Fibroblast of skin of left quadriceps (primary cell): ENCODE measurements at regions not wholly inside any gene's neighbourhood (a gene's known extent, or its start where the extent isn't known, plus 50 kb on each side); places are given as distances from the start of the nearest gene placed in this dataset.
"Not testable (repeated sequence)": the region's sequence is repeated elsewhere in the genome, so short reads cannot be mapped to it uniquely, and the experiment has no call there.

Experiments
- DNase-seq, 2 experiments: peaks; one replicate each; pipeline ENCODE4 v3.0.0-alpha.2; 2013; ENCODE audit warnings: low read depth in 2 of 2

DNA sequence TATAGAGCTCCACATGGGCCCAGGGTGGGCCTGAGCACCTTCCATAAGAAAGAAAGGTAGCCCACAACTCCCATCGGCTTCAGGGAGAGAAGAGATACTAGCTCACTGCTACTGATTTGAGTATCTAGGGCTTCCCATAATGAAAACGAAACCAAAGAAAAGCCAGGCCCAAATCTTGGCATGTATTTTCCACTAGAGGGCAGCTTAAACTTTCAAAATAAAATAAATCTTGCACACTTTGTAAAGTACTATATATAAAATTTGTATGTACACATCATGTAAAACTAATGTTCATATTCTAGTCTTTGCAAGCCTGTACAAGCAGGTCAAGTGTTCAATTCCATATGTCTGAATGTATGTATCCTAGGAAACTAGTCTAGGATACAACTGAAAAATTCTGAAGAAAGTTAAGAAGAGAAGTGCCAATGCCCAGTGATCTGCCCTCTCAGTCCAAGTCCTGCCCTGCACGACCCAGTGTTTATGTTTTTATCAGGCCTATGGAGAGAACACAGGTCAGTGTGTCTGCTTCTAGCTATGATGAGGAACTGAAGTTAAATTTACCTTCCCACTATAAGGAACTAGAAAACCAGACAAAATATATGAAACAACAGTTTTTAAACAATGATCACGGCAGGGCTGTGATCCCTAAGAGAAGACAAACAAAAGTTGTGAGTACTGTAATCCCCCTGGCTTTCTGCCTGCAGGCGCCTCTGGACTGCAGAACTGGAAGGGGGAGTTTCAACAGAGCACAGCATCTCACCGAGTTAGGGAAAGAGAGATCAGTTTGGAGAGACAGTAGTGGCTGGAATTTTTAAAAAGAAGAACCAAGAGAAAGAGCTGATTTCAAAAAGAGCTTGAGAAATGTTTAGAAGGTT, 475.7 kb downstream of the UQCRFS1 start:
- DNase-seq, result peak; percentile 41 to 43

DNA sequence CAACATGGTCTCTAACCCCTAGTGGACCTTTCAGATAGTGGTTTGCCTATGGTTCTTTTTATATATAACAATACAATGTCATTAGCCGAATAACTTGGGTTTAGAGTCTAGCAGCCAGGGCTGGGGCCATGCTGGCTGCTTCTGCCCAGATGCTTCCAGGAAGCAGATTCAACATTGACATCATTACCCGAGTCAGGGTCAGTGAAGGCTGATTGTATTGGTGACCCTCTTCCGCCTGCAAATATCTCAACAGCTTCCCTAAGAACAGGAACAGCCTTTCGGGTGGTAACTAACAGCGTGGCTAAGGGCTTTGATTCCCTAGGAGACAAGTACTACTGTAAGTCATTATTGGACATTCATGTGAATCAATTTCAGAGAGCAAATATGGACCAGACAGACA, 476.4 kb downstream of the UQCRFS1 start:
- no peak for DNase-seq

DNA sequence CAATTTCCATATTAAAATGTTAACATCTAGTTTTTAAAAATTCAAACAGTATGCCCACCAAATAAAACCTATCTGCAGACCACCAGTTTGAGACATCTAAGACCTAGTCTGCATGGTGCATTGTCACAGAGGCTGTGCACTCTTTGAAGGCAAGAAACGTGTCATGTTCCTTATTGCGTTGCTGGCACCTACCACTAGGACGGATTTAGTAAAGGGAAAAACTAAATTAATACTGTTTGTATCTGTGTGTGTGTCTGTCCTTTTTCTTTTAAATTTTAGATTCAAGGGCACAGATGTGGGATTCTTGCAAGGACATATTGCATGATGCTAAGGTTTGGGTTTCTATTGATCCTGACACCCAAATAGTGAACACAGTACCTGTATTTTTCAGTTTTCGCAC, 481.4 kb downstream of the UQCRFS1 start:
- DNase-seq, result no peak

DNA sequence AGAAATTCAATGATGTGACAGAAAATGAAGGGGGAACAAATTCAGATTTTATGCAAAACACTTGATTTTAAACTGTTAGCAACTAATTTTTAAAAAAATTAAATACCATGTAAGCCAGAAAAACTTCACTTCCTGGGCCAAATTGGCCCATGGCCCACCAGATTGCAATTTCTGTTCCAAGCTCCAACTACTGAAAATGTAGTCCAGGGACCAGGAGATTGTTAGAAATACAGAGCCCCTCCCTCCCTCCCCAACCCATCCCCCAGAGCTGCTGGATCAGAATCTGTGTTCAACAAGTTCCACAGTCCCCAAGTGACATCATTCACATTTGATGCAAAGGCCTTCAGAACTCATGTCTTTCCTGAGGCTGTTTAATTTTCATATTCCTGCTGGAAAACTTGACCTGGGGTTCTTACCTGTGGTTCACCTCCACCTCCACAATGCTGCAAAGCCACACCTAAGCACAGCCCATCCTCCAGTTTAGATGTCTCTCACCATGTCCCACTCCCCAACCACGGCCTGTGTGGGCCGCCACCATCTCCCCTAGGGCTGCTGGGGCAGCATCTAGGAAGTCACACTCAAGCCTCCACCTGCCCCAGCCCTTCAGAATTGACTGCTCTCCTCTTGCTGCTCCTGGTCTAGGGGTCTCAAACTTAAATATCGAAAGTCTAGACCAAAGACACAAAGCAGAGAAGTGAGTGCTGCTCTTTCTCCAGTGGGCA, 482.0 kb downstream of the UQCRFS1 start:
- no peak for DNase-seq

DNA sequence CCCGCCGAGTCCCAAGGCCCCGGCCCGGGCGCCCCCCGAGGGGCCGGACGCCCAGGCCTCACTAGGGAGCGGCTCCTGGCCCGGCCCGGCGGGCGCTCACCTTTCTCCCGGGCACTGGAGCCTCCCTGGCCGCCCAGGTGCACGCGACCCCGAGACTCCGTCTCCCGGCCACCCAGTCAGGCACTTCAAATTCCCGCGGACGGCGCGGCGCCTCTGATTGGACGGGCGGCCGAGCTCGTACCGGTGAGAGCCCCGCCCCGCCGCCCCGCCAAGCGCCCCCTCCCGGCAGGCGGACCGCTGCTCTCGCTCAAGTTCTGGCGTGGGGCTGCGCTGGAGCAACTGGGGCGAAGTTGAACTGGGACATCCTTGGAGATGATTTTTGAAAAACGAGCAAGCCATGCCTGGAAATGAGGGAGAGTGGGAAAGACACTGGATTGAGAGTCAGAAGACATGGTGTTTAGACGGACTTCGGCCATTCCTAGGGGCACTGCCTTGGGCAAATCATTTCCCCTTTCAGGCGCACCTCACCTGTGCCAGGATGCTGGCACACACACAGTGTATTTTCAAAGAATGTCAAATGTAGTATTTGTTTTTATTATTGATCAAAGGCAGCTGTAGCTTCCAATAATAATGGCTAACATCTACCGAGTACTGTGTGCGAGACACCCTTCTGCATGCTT, 485.3 kb downstream of the UQCRFS1 start:
- DNase-seq, result no peak

DNA sequence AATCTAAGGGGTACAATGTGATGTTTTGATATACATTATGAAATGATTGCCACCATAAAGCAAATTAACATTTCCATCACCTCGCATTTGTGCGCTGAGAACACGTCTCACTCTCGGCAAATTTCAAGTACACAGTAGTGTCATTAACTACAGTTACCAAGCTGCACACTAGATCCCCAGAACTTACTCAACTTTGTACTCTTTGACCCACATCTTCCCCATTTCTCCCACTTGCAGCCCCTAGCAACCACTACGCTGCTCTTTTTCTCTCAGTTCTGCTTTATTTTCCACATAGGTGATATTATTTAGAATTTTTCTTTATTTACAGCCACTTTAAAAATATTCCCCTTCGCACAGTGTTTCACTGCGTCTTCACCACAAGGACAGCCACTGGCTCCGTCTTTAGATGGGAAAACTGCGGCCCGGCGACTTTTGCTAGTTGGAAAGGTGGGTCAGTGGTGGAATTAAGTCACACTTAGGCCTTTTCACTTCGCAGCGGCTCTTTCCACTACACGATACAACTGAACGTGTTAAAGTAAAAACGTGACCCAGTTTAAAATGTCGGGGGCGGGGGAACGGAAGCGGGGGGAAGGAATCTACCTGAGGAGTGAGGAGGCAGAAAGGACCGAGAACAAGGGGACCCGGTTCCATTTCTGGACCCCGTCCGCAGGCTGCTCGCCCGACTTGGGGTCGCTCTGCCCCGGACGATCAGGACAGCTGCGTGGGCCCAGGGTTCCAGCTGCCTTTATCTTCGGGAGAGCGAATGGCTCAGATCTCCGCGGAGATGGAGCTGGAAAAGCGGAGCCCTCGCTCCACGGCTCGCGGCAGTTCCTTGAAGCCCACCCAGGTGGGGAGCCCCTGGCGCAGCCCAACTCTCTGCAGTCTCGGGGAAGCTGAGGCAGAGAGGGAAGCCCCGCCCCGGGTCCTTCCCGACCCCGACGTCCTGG, 486.1 kb downstream of the UQCRFS1 start:
- no peak for DNase-seq

DNA sequence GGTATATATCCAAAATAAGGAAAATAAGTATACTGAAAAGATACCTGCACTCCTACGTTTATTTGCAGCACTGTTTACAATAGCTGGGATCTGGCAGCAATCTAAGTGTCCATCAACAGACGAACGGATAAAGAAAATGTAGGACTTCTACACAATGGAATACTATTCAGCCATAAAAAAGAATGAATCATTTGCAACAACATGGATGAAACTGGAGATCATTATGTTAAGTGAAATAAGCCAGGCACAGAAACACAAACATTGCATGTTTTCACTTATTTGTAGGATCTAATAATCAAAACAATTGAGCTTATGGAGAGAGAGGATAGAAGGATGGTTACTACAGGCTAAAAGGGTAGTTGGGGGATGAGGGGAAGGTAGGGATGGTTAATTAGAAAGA, 494.0 kb downstream of the UQCRFS1 start:
- no peak for DNase-seq

DNA sequence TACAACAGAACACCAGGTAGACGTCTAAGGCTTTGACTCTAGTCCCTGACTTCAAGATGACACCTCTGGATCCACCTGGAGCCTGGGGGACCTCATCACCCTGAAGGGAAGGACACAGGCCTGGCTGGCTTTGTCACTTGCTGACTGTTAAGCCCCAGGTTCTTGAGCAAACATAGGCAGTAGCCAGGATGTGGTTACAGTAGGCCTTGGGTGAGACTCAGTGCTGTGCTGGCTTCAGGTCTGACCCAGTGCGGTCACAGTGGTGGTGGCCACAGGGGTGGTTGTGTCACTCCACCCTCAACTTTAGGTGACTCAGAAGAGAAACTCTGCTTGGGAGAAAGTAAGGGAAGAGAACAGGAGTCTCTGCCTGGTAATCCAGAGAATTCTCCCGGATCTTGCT, 497.8 kb downstream of the UQCRFS1 start:
- no peak for DNase-seq

DNA sequence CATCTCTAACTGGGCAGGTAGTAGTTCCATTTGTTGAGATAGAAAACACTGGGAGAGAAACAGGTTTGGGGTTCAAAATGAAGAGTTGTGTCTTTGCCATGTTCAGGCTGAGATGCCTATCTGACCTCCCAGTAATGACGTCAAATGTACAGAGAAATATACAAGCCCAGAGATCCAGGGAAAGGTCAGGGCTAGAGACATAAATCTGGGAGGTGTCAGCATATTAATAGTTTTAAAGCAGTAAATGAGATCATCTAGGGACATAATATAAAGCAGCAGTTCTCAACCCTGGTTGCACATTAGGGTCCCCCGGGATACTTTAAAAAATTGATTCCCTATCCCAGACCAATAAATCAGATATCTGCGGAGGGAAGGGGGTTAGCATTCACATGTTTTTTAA, 501.5 kb downstream of the UQCRFS1 start:
- no peak for DNase-seq

DNA sequence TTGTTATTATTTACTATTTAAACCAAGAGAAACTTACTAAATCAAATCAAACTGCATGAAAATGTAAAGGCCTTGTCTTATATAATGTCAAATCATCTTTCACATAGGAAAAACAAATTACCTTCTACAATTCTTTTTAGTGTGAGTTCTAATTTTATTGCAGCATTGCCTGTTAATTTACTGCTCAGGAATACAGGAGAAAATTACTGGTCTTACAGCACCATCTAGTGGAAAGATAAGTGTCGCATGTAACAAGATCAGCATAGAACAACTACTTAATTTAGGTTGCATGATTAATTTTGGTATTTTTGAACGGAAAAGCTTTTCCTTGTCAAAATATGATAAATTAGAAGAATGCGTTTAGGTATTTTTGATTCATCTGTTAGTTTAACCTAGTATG, 502.7 kb downstream of the UQCRFS1 start:
- peak; percentile 45 to 59 for DNase-seq

DNA sequence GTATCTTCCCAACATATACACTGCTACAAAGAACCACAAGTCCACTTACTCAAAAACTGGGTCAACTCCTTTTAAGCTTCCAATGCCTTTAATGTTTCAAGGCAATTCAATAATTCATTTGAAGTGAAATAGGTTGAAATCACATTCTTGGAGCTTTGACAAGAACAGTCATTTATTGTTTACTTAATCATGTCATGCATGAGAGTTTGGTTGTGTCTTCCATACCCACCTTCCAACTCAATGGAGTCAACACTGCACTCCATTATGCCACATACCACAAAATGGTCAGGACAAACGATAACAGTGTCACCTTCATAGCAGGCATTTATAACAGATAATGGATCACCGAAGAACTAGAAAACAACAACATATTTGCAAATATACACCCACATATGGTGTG, 506.3 kb downstream of the UQCRFS1 start:
- DNase-seq, result no peak

DNA sequence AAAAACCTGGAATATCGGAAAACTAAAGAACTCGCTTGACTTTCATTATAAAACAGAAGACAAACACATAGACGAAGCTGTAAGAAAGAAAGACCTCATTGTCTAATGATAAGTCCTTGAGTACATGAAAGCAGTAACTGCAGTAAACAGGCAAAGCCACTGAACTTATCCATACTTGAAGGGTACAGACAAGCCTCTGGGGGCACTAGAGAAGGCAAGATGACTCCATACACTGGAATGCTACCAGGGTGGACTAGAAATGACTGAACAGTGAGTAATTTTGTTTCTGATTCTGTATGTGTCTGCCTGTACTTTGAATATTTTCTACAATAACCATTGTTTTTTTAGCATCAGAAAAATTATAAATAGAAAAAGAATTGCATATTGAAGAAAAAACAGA, 507.9 kb downstream of the UQCRFS1 start:
- DNase-seq, result peak; percentile 70 to 73

DNA sequence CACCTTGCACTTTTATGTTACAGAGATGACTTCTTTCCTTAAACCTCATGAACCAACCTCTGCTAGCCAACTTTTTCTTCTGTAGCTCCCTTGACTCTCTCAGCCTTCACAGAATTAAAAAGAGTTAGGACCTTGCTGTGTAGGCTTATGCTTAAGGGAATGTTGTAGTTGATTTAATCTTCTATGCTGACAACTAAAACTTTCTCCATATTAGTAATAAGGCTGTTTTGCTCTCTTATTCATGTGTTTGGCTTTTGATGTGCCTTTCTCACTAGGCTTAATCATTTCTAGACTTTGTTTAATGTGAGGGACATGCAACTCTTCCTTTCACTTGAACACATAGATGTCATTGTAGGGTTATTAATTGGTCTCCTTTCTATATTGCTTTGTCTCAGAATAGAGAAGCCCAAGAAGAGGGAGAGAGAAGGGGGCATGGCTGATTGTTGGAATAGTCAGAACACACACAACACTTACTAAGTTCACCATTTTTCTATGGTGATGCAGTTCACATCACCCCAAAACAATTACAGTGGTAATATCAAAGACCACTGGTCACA, 509.5 kb downstream of the UQCRFS1 start:
- DNase-seq, result no peak

DNA sequence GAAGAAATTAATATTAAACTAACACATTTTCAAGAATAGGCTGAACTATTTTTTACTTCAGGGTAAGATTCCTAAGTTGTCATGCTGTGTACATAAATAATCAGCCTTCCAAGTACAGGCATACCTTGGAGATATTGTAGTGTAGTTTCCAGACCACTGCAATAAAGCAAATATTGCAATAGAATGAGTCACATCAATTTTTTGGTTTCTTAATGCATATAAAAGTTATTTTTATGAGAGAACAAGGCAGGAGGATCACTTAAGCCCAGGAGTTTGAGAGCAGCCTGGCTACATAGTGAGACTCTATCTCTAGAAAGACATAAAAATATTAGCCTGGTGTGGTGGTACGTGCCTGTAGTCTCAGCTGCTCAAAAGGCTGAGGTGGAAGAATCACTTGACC, 511.5 kb downstream of the UQCRFS1 start:
- peak; percentile 21 for DNase-seq

DNA sequence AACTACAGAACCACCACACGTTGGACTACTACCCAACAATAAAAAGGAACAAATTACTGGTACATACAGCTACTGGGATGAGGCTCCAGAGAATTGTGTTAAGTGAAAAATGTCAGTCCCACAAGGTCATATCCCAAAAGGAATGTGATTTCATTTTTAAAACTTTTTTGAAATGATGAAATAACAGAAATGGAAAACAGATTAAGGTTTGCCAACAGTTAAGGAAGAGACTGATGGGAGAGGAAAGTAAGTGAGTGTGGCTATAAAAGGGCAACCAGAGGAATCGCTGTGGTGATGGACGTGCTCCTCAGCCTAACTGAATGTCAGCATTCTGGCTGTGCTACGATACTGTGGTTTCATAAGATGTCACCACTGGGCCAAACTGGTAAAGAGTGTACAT, 512.8 kb downstream of the UQCRFS1 start:
- no peak for DNase-seq

DNA sequence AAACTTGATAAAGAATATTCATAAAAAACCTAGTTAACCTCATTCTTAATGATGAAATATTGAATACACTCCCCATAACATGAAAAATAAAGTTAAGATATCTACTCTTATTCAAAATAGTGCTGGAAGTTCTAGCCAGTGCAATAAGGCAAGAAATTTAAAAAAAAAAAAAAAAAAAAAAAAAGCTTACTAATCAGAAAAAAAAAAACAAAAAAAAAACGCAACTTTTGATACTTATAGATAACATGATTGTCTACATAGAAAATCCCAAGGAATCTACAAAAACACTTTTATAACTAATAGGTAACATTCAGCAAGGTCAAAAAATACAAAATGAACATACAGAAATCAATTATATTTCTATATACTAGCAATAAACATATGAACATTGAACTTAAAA, 515.6 kb downstream of the UQCRFS1 start:
- no peak for DNase-seq

DNA sequence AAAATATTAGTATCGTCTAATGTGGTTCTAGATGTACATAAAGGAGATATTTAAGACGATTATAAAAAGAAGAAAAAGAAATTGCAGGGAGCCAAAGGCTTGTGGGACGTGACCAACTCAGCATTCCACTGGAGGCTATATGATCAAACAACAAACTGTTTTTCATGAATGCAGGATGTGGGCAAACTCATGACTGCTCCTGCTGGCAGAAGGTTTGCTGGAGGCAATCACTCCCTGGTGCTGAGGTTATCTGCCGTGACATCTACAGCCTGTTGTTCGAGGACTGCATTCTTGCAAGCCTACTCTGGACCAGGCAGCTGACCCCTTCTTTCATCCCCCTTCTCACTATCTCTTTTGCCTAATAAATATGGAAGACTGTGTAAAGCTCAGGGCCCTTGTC, 518.1 kb downstream of the UQCRFS1 start:
- DNase-seq, result no peak

DNA sequence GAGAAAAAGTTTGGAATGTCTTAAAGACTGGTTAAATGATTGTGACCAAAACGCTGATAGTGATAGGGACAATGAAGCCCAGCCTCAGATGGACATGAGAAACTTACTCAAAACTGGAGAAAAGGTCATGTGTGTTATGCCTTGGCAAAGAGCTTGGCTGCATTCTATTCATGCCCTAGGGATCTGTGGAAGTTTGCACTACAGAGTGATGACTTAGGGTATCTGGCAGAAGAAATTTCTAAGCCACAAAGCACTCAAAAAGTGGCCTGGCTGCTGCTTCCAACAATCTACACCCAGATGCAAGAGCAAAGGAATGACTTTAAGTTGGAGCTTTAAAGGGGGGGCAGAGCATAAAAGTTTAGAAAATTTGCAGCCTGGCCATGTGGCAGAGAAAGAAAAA, 521.3 kb downstream of the UQCRFS1 start:
- no peak for DNase-seq

DNA sequence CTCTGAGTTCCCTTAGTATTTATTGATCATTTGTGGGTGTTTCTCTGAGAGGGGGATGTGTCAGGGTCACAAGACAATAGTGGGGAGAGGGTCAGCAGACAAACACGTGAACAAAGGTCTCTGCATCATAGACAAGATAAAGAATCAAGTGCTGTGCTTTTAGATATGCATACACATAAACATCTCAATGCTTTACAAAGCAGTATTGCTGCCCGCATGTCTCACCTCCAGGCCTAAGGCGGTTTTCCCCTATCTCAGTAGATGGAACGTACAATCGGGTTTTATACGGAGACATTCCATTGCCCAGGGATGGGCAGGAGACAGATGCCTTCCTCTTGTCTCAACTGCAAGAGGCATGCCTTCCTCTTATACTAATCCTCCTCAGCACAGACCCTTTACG, 523.5 kb downstream of the UQCRFS1 start:
- not testable (repeated sequence) for DNase-seq

DNA sequence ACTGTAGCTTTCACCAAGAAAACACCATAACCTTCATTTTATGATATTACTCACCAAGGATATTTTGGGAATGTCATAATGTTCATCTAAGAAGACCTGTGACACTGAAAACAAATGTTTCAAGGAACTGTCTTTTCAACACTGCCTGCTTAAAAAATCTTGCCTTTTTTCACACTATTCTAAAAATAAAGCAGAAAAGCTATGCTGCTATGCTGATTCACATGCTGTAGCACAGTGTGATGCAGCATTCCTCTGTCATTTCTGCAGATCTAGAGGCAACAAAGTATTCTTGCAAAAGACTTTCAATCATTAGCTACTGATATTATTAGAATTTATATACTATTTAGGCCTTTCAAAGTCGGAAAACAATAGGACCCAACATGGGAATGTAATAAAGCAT, 525.7 kb downstream of the UQCRFS1 start:
- no peak for DNase-seq

DNA sequence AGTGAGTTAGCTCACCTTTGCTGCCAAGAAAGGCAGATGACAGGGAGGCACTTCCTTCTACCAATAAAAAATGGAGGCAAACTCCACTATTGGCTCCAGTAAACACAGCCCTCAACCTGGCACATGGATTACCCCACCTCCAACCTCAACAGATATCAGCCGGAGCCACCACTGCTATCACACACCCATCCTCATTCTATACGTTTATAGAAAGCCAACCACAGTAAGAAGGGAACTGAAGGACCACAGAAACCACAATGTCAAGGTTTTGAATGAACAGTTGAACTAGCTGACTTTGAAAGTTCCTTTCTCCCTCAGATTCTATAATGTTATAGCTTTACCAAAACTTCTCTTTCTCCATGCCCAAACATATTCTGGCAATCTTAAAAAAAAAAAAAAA, 526.2 kb downstream of the UQCRFS1 start:
- DNase-seq, result no peak
